Muscle of leg (tissue), 3 donors: ENCODE measurements at regions not wholly inside any gene's neighbourhood (a gene's known extent, or its start where the extent isn't known, plus 50 kb on each side); places are given as distances from the start of the nearest gene placed in this dataset.

Experiments used
- DNase-seq: peaks from one replicate; pipeline ENCODE4 v3.0.0; 2013
- H3K27ac ChIP-seq: one replicate; pipeline ENCODE4 v1.5.1; 2013; ENCODE audit warnings: mild to moderate bottlenecking, low read length, control low read depth
- H3K27me3 ChIP-seq: one replicate; pipeline ENCODE4 v1.6.1; 2013; ENCODE audit warnings: low read length; ENCODE audit not compliant: control insufficient read depth, insufficient read depth
- H3K36me3 ChIP-seq: one replicate; pipeline ENCODE4 v1.6.1; 2013; ENCODE audit warnings: low read length; ENCODE audit not compliant: control insufficient read depth, insufficient read depth
- H3K4me1 ChIP-seq: one replicate; pipeline ENCODE4 v1.6.1; 2013; ENCODE audit warnings: low read length; ENCODE audit not compliant: control insufficient read depth, insufficient read depth
- H3K4me3 ChIP-seq: one replicate; pipeline ENCODE4 v1.5.1; 2013; ENCODE audit warnings: low read length, control low read depth
- H3K9me3 ChIP-seq: replicated peaks from 2 replicates; pipeline ENCODE4 v1.6.1; 2013; ENCODE audit warnings: low read depth, low read length; ENCODE audit not compliant: control insufficient read depth
- WGBS: methylation state at CpG from one replicate; pipeline ENCODE4 v1.1.5; 2013; ENCODE audit warnings: missing lambda C conversion rate; ENCODE audit not compliant: insufficient coverage; 5-methylcytosine and 5-hydroxymethylcytosine counted together

DNA sequence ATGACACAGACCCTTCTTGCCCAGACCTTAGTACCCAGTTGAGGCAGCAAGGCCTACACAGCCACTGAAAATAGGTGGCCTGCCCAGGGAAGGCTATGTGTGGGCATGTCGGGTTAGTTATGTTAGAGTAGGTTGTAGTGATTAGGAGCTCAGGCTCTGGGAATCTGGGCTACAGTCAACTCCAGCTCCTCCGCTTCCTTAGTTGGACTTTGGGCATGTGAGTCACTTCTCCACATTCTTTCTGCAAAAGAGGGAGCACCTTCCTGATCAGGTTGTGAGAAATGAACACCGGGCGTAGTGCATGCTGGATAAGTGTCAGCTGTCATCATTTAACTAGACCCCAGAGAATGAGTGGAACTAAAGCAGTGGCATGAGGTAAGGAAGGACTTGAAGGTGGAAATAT, 64.8 kb downstream of the ARHGAP35 start:
- Histone ChIP-seq H3K4me1 (peaks cover 39% of the 10 kb centered on the region), H3K36me3 (peaks cover 26% of the 10 kb centered on the region), H3K4me3 (no peak overlapping the region), H3K27ac (peak overlapping the region; percentile 66), H3K9me3 (no peaks in the 10 kb centered on the region), H3K27me3 (no peaks in the 10 kb centered on the region)
- DNase-seq, result no peak
- no CpG with 5 or more reads among the region's 4 CpGs for WGBS

DNA sequence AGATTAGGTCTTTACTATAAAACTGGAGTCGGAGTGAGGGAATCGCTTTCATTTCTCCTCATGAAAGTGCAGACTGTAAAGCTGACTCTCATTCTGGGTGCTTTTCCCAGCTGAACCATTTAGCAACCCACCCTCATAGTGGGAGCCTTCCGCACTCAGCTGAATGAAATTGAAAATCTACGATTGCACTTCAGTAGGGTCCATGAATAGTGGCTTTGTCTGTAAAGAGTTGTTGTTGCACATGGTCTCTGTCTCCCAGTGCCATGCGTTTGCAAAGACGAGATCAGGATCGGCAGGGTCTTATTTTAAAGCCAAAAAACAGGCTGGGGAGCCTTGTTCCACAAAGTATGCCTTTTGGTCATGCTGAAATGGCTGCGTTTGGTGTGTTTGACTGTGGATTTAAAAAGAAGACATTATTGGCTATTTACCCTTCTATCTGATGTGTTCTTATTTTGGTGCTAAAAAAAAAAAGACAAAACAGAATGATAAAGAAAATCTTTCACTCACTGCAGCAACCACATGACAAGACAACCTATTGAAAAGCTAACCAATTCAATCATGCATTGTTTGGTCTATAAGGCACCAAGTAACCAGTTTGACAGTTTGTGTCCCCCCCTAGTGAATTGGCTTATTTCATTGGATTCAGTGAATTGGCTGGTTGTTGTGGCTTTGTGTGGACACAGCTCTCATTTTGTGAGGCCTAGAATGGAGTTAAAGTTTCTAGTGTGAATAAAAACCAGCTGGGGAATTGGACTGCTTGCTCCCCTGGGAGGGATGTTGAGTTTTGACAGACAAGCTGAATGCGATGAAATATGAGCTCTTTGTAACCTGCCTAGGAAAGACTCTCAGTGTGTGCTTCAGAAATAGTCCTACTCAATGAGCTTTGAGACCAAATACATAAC, 65.6 kb downstream of the ARHGAP35 start:
- no peak for DNase-seq
- no peaks in the 10 kb centered on the region for H3K27me3 ChIP-seq
- 68% methylated on average over 4 of the region's 9 CpGs for WGBS
- no peak overlapping the region for H3K27ac ChIP-seq
- H3K4me3 ChIP-seq, result no peak overlapping the region
- H3K36me3 ChIP-seq, result peaks cover 18% of the 10 kb centered on the region
- H3K4me1 ChIP-seq, result peaks cover 39% of the 10 kb centered on the region
- H3K9me3 ChIP-seq, result no peaks in the 10 kb centered on the region

DNA sequence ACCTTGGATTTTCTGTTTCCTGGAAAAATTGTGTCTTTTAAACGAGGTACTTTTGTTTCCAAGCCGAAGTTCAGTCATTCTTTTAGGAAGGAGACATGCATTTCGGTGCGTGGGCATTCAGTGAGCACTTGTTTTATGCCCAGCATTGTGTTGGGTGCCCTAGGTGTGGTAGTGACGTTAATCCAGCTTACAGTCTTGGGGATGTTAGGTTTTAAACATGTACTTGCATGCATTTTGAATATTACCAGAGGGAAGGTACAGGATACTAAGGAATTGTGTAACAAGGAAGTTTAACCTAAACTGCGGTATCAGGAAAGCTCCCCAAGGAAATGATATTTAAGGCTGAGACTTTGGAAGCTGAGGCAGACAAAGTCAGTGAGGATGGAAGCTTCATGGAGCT, 66.3 kb downstream of the ARHGAP35 start:
- no peaks in the 10 kb centered on the region for H3K9me3 ChIP-seq
- no peak overlapping the region for H3K4me3 ChIP-seq
- no peak overlapping the region for H3K27ac ChIP-seq

DNA sequence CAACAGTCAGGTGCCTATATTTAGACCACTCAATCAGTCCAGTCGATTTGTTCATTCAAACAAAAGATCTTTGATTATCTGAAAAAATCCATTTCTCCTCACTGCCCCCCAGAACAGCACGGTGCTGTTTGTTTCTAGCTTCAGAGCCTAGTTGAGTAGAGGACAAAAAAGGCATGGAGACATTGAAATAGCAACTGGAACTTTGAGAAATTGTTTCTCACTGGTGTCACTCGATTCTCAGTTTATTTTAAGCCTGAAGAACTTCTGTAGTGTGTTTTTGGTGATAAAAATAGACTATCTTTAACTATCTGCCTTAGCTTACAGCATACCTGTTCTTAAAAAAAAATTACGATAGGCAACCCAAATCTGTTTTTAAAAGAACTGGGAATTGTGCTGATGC, 67.1 kb downstream of the ARHGAP35 start:
- Histone ChIP-seq H3K4me1 (peaks cover 41% of the 10 kb centered on the region), H3K27me3 (no peaks in the 10 kb centered on the region), H3K36me3 (peaks cover 3% of the 10 kb centered on the region), H3K4me3 (no peak overlapping the region), H3K27ac (no peak overlapping the region), H3K9me3 (no peaks in the 10 kb centered on the region)
- no peak for DNase-seq
- no CpG with 5 or more reads among the region's 4 CpGs for WGBS

More for the DNA sequence above, 66.3 kb downstream of the ARHGAP35 start:
- Histone ChIP-seq H3K36me3 (peaks cover 11% of the 10 kb centered on the region), H3K27me3 (no peaks in the 10 kb centered on the region), H3K4me1 (peaks cover 39% of the 10 kb centered on the region)
- DNase-seq, result no peak
- WGBS, result 70% methylated on average over 6 of the region's 6 CpGs

DNA sequence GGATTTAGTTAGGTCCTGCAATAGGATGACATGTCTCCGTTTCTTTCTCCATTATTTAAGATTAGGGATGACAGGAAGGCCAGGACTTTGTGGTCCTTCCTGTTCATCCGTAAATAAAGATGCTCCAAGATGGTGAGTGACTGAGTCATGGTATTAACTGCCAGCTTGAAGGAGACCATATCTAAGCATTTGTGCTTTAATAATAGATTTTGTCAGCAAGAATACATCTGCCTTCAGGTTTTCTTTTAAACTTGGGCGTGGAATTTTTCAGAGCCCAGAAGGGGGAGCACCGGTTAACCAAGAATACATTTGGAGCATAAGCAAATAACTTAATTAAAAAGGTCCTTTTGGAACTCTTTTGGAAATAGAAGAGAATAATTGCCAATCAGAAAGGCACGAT, 68.2 kb downstream of the ARHGAP35 start:
- Histone ChIP-seq H3K27me3 (no peaks in the 10 kb centered on the region), H3K36me3 (peaks cover 3% of the 10 kb centered on the region), H3K27ac (no peak overlapping the region), H3K4me3 (no peak overlapping the region), H3K4me1 (peaks cover 41% of the 10 kb centered on the region), H3K9me3 (no peaks in the 10 kb centered on the region)
- WGBS, result 100% methylated on average over 1 of the region's 5 CpGs
- DNase-seq, result no peak

DNA sequence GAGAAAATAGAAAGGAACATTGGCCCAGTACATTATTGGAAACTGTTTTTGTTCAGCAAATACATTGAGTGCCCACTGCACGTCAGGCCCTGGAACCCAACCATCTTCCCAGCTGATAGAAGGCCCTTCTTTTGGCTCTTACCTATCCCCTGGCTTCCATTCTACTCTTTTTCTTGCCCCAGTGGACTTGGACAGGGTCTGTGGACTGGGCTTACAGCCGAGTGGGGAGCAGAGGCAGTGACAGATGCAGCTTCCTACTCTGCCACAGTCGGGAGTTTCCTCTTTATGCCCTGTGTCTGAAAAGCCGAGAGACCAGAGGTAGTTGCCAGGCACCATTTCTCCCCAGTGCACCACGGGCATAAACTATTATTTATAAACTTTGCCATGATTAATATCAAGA, 70.4 kb downstream of the ARHGAP35 start:
- Histone ChIP-seq H3K9me3 (no peaks in the 10 kb centered on the region), H3K27me3 (no peaks in the 10 kb centered on the region), H3K4me1 (peaks cover 19% of the 10 kb centered on the region), H3K36me3 (no peaks in the 10 kb centered on the region), H3K4me3 (no peak overlapping the region), H3K27ac (no peak overlapping the region)
- no peak for DNase-seq
- 37% methylated on average over 2 of the region's 5 CpGs for WGBS

DNA sequence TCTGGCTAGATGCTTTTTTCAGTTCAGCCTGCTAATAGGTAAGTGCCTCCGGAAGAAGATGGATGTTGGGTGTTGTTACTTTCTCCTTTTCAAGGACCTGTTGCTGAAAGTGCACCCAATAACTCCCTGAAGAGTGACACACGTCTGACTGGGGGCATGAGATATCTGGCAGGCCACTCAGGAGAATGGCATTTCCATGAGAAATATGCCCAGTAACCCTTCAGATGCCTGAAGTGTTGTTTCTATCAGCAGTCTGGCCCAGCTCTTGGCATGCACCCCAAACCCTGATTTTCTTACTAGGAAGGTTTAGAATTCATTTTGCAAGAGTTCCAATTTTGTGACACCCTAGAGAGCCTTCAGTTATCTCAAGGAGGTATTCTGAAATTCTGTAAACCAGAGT, 71.5 kb downstream of the ARHGAP35 start:
- 17% methylated on average over 1 of the region's 2 CpGs for WGBS
- Histone ChIP-seq H3K4me1 (peaks cover 9% of the 10 kb centered on the region), H3K27ac (no peak overlapping the region), H3K9me3 (no peaks in the 10 kb centered on the region), H3K27me3 (no peaks in the 10 kb centered on the region), H3K36me3 (peaks cover under 1% of the 10 kb centered on the region), H3K4me3 (no peak overlapping the region)
- DNase-seq, result no peak

DNA sequence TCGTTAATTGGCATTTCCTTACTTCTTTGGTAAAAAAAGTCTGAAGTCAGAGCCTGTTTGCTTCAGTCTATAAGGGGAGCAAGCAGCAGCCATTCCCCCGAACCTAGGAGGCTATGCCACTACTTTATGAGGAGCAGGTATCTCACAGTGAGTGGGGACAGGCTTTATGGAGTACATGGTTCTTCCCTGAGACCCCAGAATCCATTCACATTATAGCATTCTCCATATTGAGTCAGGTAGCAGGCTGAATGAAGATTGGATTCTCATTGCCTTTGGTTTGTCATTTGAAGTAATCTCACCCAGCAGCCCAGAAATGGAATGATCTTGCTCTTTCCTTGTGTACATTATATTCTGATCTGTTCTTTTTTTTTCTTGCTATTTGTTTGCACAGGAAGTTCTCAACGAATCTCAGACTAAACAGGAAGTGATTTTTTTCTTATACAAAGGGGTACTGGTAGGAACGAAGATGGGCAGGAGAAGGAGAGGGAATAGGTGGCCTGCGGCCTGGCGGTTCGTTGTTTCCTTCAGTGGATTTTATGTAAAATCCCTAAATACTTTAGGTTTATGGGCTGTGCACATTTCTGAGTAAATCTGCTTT, 74.4 kb downstream of the ARHGAP35 start:
- DNase-seq, result no peak
- Histone ChIP-seq H3K27me3 (no peaks in the 10 kb centered on the region), H3K4me1 (peaks cover 3% of the 10 kb centered on the region), H3K9me3 (no peaks in the 10 kb centered on the region), H3K27ac (no peak overlapping the region), H3K4me3 (no peak overlapping the region), H3K36me3 (peaks cover 15% of the 10 kb centered on the region)
- no CpG with 5 or more reads among the region's 7 CpGs for WGBS

DNA sequence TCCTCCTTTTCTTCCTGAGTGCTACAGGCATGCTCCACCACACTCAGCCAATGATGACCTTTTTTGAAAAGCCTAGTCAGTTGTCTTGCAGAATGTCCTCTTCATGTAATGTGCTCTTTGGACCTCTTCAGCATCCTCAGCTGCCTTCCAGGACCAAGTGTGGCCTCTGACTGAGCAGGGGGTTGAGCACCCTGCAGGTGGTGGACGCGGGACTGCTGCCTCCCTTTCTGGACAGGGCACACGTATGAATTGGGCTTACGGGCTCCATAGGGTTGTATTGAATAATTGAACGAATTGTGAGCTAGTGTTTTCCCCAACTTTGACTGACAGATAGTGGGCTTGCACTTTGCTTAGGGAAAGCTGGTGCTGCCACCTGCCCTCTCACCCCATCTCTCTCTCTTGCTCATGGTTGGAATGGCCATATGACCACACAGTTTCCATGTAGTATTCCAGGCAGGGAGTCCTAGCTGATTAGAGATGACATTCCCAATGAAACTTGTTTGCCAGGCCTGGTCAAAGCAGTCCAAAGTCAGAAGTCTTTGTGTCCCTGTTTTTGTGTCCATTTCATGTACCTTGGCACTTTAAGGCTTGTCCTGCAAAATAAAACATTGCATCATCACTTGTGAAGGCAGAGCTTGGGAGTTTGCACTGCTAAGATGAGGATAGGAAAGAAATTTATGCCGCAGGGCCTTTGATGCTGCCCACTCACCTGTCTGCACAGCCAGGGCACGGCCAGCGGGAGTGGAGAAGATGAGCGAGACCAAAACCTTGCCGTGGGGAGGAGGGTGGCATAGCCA, 76.3 kb upstream of the NPAS1 start:
- Histone ChIP-seq H3K27ac (no peak overlapping the region), H3K4me3 (no peak overlapping the region), H3K36me3 (peaks cover 26% of the 10 kb centered on the region), H3K9me3 (no peaks in the 10 kb centered on the region), H3K27me3 (no peaks in the 10 kb centered on the region), H3K4me1 (peaks cover 36% of the 10 kb centered on the region)
- DNase-seq, result no peak
- 82% methylated on average over 2 of the region's 10 CpGs for WGBS

DNA sequence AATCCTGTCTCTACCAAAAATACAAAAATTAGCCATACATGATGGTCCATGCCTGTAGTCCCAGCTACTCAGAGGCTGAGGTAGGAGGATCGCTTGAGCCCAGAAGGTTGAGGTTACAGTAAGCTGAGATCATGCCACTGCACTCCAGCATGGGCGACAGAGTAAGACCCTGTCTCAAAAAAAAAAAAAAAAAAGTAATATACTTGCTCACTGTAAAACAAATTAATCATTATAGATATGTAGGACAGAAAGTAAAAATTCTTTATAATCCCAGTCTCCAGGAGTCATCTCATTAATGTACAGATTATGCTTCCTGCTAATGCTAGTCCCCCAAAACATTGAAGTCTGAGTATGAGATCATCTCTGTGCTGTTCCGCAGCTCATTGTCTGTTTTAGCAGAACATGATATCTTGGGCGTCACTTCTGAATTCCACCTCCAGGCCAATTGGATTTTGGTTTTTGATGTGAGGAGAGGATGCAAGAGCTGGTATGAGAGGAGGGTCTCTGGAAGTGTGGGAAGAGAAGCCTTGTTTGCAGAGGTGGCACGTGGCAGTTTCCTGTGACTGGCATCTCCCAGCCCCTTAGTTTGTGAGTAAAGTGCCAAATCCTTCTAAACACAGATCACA, 75.4 kb upstream of the NPAS1 start:
- no CpG with 5 or more reads among the region's 5 CpGs for WGBS
- Histone ChIP-seq H3K27ac (peak overlapping the region; percentile 93), H3K4me1 (peaks cover 36% of the 10 kb centered on the region), H3K9me3 (no peaks in the 10 kb centered on the region), H3K27me3 (no peaks in the 10 kb centered on the region), H3K36me3 (peaks cover 24% of the 10 kb centered on the region), H3K4me3 (peak overlapping the region; percentile 26)
- peak; percentile 50 for DNase-seq
